Thyroid gland (tissue), 4 donors: ENCODE measurements at regions not wholly inside any gene's neighbourhood (a gene's known extent, or its start where the extent isn't known, plus 50 kb on each side); places are given as distances from the start of the nearest gene placed in this dataset.

Experiments
- CTCF ChIP-seq, 6 experiments: fragments of 200-600 bp in 3 of 6; fragments of 450-650 bp in 3 of 6; sonication (generic) in 3 of 6; IDR thresholded peaks; one replicate each; pipeline ENCODE4 v1.5.1; 2016 to 2019; ENCODE audit warnings: antibody characterized with exemption in 6 of 6, mild to moderate bottlenecking in 2 of 6, inconsistent platforms in 1 of 6, moderate library complexity in 1 of 6
- POLR2A ChIP-seq, 2 donors: fragments of 450-650 bp; IDR thresholded peaks; one replicate each; pipeline ENCODE4 v1.6.1; 2017; ENCODE audit warnings: antibody characterized with exemption in 2 of 2, mild to moderate bottlenecking in 2 of 2, moderate library complexity in 1 of 2

GRCh38 chr6:139500977-139501376, 126.5 kb upstream of the CITED2 start:
- TF ChIP-seq CTCF (IDR thresholded peaks at IDR 0.05) = no peak
- no peak for TF ChIP-seq POLR2A (IDR thresholded peaks at IDR 0.05)
